Globus pallidus (tissue), 1 donor: ENCODE measurements at regions not wholly inside any gene's neighbourhood (a gene's known extent, or its start where the extent isn't known, plus 50 kb on each side); places are given as distances from the start of the nearest gene placed in this dataset.

Source experiments
- DNase-seq: peaks from one replicate; pipeline ENCODE4 v3.0.0-alpha.2; 2015; ENCODE audit warnings: low spot score

DNA sequence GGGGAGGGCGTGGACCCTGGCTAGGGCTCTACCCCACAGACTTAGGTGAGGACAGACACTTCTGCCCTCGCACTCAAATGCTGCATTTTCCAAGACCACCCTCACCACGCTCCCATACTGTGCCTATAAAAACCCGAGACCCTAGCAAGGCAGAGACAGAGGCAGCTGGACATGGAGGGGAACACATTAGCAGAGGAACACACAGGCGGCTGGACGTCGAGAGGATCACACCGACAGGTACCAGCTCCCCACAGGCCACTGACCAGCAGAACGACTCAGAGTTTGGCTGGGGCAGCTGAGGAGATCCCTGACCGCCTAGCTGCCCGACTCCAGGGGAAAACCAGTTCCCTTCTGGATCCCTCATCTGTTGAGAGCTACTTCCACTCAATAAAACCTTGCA lies 338.2 kb upstream of the SMIM30 start:
- no peak for DNase-seq

GRCh38 chr7:113454597-113455169 lies 336.3 kb upstream of the SMIM30 start:
- DNase-seq, result no peak

- DNase-seq, result no peak
These were observed 333.9 kb upstream of the SMIM30 start for GRCh38 chr7:113452245-113452644.

- no peak for DNase-seq
These were observed 328.4 kb upstream of the SMIM30 start for GRCh38 chr7:113446791-113447190.

GRCh38 chr7:113446391-113446790 lies 328.0 kb upstream of the SMIM30 start:
- no peak for DNase-seq

DNA sequence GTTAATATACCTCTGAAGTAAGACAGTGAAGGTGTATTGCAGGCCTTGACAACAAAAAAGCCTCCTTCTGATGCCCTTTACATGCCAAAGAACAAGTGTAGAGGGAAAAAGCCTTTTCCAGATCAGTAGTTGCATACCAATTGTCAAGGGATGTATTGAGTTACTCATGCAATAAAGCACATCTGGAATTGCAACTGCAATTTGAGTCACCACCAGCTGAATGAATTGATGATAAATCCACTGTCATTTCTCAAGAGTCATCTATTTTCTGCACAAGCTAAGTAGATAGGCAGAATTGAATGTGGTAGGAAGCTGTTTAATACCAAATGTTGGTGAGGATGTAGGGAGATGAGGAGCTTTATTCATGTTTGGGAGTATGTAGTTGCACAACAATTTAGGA lies 325.9 kb upstream of the SMIM30 start:
- DNase-seq, result no peak

DNA sequence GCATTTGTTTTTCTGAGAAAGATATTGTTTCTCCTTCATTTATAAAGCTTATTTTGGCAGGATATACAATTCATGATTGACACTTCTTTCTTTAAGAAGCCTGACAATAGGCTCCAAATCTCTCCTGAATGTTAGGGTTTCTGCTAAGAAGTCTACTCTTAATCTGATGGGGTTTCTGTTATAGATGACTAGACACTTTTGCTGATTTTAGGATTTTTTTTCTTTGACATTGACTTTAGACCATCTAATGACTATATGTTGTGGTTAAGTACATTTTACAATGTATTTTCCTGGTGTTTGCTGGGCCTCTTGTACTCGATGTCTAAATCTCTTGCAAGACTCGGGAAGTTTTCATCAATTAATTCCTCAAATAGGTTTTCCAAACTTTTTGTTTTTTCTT lies 321.8 kb upstream of the SMIM30 start:
- no peak for DNase-seq

- no peak for DNase-seq
These were observed 313.1 kb upstream of the SMIM30 start for GRCh38 chr7:113431406-113431805.

- no peak for DNase-seq
These were observed 305.9 kb upstream of the SMIM30 start for GRCh38 chr7:113424185-113424817.

DNA sequence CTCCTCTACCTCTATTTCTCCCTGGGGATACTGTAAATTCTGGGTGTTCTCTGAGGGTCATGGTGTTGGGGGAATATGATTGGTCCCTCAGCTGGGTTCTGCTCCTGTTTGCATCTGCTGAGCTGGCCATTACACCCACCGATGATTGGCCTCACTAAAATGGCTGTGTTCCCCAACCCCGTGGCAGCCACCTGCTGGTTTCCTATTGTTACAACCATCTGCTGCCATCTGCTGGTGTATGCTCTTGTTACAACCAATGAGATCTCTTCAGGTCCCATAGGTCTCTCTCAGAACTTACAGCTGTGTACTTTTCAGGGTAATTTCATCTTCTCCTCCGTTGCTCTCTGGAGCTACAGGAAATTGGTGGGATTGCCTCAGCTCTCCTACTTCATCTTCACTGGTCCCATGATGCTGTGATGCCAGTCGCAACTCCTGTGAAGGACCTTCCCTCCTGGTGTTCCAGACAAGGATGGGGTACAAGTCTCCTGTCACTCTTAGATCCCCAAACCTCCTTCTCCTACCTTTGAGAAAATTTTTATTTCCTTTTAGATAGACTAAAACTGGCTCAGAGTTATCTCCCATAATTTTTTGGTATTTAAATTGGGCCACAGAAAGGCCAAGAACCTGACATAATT lies 303.5 kb upstream of the SMIM30 start:
- peak; percentile 67 for DNase-seq

DNA sequence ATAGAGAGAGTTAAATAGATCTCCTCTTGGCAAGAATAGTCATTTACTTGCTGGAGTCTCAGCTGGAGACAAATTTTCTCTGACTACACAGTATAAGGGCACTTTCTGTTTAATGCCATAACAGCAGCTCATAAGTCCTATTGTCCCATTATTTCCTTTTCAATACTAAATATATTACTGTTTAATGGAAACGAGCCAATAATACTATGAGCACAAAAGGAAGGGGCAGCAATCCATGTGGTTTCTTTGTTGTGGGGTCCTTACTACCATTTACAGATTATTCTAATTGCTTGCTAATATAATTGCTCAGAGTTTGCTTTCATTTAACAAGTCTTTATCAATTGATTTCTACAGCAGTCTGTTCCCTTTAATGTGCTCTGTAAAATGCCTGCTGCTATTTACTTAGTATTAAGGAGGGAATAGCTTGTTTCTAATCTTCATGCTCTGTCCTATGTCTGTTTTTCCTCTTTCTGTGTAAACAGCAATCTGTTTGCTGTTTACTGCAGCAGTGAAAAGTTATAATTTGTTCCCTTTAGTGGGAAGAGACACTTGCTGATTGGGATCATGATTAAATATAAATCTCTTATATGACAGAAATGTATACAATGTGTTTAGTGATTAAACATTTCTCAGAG lies 296.2 kb upstream of the SMIM30 start:
- no peak for DNase-seq

DNA sequence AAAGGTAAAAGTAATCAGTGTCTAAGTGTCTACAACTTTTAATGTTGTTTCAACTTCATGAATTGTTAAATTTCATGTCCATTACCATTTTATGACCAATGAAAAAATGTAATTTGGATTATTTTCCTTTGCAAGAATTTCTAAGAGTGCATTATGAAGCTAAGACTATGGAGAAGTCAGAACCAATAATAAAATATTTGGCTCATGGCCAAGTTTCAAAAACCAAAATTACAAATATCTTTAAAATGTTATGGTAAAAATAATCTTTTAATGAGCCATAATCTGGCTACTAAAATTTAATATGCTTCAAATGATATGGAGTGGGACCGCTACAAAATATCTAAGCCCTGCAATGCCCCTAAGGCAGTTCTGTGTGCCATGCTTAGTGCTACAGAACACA lies 294.1 kb upstream of the SMIM30 start:
- DNase-seq, result no peak

DNA sequence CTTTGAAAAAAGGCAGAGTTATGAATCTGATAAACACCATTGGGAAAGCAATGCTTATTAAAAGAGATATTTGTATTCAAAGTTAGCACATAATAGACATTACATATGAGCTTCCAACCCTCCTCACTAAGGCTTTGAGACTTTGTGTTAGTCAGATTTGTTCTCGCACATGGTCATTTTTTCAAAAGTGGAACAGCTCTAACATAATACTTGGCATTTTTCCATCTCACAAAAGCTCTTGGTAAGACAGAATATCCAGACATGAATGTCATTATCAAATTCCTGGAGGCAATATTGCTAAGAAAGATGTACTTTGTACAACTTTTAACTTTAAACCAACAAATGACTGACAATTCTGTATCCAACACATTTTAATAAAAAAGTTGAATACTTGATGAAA lies 292.4 kb upstream of the SMIM30 start:
- DNase-seq, result no peak

- DNase-seq, result no peak
These were observed 290.6 kb upstream of the SMIM30 start for GRCh38 chr7:113408999-113409398.

DNA sequence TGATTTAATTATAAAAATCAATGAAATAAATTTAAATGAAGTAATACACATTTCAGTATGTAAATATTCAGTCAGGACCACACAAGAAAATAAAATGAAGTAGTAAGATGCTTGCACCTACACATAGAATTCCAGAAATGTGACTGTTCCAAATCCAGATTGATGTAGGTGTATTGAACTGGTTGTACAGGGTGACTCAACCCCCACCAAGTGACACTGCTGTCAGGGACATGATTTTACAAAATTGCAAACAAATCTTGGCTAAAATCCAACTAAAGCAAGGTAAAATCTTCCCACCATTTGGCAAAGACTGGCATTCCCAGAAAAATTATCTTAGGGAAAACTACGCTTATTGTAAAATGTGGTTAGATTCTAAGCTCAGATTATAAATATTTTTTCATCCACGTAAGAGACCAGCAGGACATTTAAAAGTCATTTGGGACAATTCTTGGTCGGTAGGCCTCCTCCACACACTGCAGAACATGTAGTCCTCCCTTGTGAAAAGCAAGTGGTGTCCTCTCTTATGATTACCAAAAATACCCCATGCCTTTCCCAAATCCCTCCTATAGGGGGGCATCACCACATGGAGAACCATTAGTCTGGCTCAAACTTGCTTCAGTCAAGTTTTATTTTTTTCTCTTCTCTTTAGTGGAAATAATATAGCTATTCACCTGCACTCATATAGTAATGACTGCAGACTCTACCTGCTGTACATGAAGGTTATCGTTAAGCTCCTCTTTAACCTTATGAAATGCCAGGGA lies 287.1 kb upstream of the SMIM30 start:
- no peak for DNase-seq

- DNase-seq, result no peak
These were observed 285.9 kb upstream of the SMIM30 start for GRCh38 chr7:113404245-113404644.

DNA sequence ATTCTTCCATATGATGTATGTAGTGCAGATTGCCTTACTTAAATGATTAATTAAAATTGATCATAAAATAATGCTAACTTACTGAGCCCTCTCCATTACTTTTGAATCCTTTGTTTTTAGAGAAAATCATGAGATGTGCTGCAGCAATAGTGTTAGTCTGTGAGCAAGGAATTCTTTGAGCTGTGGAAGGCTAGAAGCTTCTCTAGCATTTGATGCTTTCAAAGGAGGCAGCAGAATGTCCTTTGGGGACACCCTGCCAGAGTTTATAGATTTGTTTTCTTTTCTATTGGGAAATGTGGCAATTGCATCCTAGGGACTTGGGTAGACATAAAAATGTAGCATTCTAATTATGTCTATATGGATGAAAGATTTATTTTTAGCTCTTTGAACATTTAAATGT lies 284.1 kb upstream of the SMIM30 start:
- no peak for DNase-seq

- no peak for DNase-seq
These were observed 283.7 kb upstream of the SMIM30 start for GRCh38 chr7:113402005-113402404.

DNA sequence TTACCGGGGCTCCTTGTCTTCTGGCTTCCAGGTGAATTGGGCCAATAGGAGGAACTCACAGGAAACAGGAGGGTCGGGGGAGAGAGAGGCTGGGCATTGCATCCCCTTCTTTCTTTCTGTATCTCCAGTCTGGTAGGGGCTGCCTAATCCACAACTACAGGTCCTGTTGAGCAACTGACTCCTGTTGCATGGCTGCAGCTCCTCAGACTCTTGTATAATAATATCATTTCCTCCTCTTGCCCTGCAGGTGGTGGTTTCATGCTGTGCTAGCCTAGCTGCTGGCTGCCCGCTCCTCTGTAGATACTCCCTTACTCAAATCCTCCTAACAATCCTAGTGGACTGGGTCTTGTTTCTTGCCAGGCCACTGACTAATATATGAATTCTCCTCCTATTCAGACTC lies 276.5 kb upstream of the SMIM30 start:
- no peak for DNase-seq

GRCh38 chr7:113392841-113393540 lies 274.6 kb upstream of the SMIM30 start:
- no peak for DNase-seq

- no peak for DNase-seq
These were observed 274.1 kb upstream of the SMIM30 start for GRCh38 chr7:113392421-113392820.

DNA sequence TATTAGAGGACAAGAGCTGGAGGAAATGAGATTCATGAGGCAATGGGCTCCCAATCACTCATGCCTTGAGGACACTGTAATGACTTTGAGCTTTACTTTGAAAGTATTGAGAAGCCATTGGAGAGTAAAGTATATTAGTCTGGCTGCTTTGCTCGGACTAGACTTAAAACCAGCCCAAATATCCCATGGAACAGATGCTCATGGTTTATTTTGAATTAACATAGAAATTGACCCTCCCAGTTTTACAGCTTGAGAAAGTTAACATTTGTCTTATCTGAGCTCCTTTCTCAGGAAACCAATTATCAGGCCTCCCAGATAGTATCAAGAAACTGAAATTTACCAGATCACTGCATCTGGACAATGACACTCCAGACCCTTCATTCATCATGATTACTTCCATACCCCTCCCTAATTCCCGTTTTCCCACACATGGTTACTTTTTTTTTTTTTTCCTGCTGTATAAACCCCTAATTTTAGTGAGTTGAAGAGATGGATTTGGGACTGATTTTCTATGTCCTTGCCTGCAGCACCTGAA lies 270.8 kb upstream of the SMIM30 start:
- DNase-seq, result no peak
